Heart left ventricle (tissue), 13 donors: ENCODE measurements at regions not wholly inside any gene's neighbourhood (a gene's known extent, or its start where the extent isn't known, plus 50 kb on each side); places are given as distances from the start of the nearest gene placed in this dataset.

ENCODE experiments used
- POLR2A ChIP-seq, 2 donors: fragments of 450-650 bp; IDR thresholded peaks; one replicate each; pipeline ENCODE4 v1.6.1; 2017; ENCODE audit warnings: antibody characterized with exemption in 2 of 2, mild to moderate bottlenecking in 2 of 2, moderate library complexity in 2 of 2
- TF ChIP-seq, protein P1 (sequence below), 12 donors: fragments of 200-600 bp; sonication (generic) in 4 of 12; IDR thresholded peaks; one replicate each; pipeline versions ENCODE4 v1.5.0 to v1.8.0; 2018 to 2022; ENCODE audit warnings: antibody characterized with exemption in 12 of 12, mild to moderate bottlenecking in 5 of 12
- donor health status: ischemic (EF 13 %, LVEDD 7.1; RV severe dilation, severe dysfunction).
- donor health status: DM: no; HTN: yes; CAD: no.
- donor health status: DM: no; HTN: no; CAD: no.
- donor health status: ischemic (EF 25% LVEDD 6.9; RV normal size, moderate dysfunction).
- donor health status: ischemic (EF 25% LVEDD 5.7; RV mildly dilated, moderate dysfunction).
- donor health status: ischemic (EF 35%, LVEDD 5.7; RV mildly dilated, moderate dysfunction).
- donor health status: nonischemic (EF 11% LVEDD 7.7; RV severe dilation, severe dysfunction).
- donor health status: DM: yes; HTN: yes; CAD: no.
- donor health status: PGD.
- donor health status: ischemic (EF 29% LVEDD 5.4; RV normal size, mild dysfunction).
- donor health status: nonischemic (EF 23%, LVEDD 6.1; RV moderate dilation, normal function).

DNA sequence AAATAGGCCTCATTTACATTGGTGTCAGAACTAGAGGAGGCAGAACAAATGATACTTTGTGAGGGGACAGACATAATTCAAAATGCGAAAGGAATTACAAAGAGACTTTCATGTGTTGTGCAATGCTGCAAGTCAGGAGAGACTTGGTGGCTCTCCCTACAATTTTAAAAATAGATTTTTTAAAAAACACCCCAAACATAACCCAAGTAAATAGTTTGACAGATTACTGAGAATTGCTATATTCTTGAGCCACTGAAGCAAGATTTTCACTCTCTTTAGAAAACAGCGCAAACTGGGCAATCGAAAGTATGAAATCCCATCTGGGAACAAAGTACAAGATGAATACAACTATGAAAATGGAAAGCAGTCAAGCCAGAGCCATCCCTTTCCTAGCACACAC is 126.3 kb upstream of the NPY start:
- TF ChIP-seq, protein P1, sequence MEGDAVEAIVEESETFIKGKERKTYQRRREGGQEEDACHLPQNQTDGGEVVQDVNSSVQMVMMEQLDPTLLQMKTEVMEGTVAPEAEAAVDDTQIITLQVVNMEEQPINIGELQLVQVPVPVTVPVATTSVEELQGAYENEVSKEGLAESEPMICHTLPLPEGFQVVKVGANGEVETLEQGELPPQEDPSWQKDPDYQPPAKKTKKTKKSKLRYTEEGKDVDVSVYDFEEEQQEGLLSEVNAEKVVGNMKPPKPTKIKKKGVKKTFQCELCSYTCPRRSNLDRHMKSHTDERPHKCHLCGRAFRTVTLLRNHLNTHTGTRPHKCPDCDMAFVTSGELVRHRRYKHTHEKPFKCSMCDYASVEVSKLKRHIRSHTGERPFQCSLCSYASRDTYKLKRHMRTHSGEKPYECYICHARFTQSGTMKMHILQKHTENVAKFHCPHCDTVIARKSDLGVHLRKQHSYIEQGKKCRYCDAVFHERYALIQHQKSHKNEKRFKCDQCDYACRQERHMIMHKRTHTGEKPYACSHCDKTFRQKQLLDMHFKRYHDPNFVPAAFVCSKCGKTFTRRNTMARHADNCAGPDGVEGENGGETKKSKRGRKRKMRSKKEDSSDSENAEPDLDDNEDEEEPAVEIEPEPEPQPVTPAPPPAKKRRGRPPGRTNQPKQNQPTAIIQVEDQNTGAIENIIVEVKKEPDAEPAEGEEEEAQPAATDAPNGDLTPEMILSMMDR (IDR thresholded peaks at IDR 0.05), result no peak
- no peak for TF ChIP-seq POLR2A (IDR thresholded peaks at IDR 0.05)
